22Rv1 (cell line): ENCODE measurements at regions not wholly inside any gene's neighbourhood (a gene's known extent, or its start where the extent isn't known, plus 50 kb on each side); places are given as distances from the start of the nearest gene placed in this dataset.

Experiments used
- CTCF ChIP-seq: fragments of 450-650 bp; IDR thresholded peaks from 2 replicates; pipeline ENCODE4 v1.5.1; 2017; ENCODE audit warnings: mild to moderate bottlenecking
- ZFX ChIP-seq: fragments of 450-650 bp; IDR thresholded peaks from 2 replicates; pipeline ENCODE4 v1.6.1; 2017; ENCODE audit warnings: antibody characterized with exemption, borderline replicate concordance

GRCh38 chr18:77977331-77977730 is 727.7 kb downstream of the GALR1 start:
- TF ChIP-seq CTCF, result no peak
- TF ChIP-seq ZFX, result no peak
